IMR-90 (cell line): ENCODE measurements at regions not wholly inside any gene's neighbourhood (a gene's known extent, or its start where the extent isn't known, plus 50 kb on each side); places are given as distances from the start of the nearest gene placed in this dataset.

Source experiments
- ATAC-seq: fragments of 200-7000 bp; cut with Tn5 transposase; 2 replicates; pipeline ENCODE4 v1.9.1; 2020; ENCODE audit warnings: low read depth, mild to moderate bottlenecking, moderate library complexity
- BruUV-seq: library from RNA; stranded (reverse); fragments of 400-500 nt; replicated peaks from 2 replicates; lab custom pipeline; 2021; lab: Mats Ljungman, UMichigan
- CTCF ChIA-PET: fragments of 300-600 bp; formaldehyde crosslinking; extraction: SDS; loops from one replicate; lab custom pipeline; 2021; ENCODE audit warnings: antibody characterized with exemption; lab: Yijun Ruan, JAX
- POLR2A ChIA-PET: fragments of 300-600 bp; sonication (Branson Sonifier 250); formaldehyde crosslinking; loops from one replicate; lab custom pipeline; 2022; ENCODE audit warnings: antibody characterized with exemption; ENCODE audit not compliant: unreplicated experiment; lab: Charles Lee
- DNase-seq: peaks from one replicate; pipeline ENCODE4 v3.0.0; 2013
- H2AFZ ChIP-seq: replicated peaks from 2 replicates; pipeline ENCODE3; 2013; ENCODE audit warnings: low read length, mild to moderate bottlenecking; ENCODE audit not compliant: poor library complexity
- H2AK5ac ChIP-seq: 2 replicates; pipeline ENCODE4 v1.6.1; 2013; ENCODE audit warnings: low read depth, low read length, inconsistent platforms
- H2AK9ac ChIP-seq: replicated peaks from 2 replicates; pipeline ENCODE3; 2013; ENCODE audit warnings: mild to moderate bottlenecking, low read depth, low read length, moderate library complexity; ENCODE audit not compliant: poor library complexity
- H2BK120ac ChIP-seq: 2 replicates; pipeline ENCODE4 v1.6.1; 2013; ENCODE audit warnings: low read depth, low read length, inconsistent platforms
- H2BK15ac ChIP-seq: 3 replicates; pipeline ENCODE4 v1.6.1; 2013; ENCODE audit warnings: low read depth, low read length, inconsistent platforms
- H2BK20ac ChIP-seq: 2 replicates; pipeline ENCODE4 v1.6.1; 2013; ENCODE audit warnings: low read depth, mild to moderate bottlenecking, inconsistent platforms, low read length, moderate library complexity
- H2BK5ac ChIP-seq: 2 replicates; pipeline ENCODE4 v1.6.1; 2013; ENCODE audit warnings: mild to moderate bottlenecking, low read depth, low read length, inconsistent platforms; ENCODE audit not compliant: poor library complexity, severe bottlenecking
- H3K14ac ChIP-seq: replicated peaks from 2 replicates; pipeline ENCODE4 v1.6.1; 2013; ENCODE audit warnings: low read depth, low read length, inconsistent platforms
- H3K18ac ChIP-seq: 2 replicates; pipeline ENCODE4 v1.6.1; 2013; ENCODE audit warnings: low read depth, low read length, control low read depth
- H3K23ac ChIP-seq: 2 replicates; pipeline ENCODE4 v1.6.1; 2013; ENCODE audit warnings: low read depth, low read length, inconsistent platforms
- H3K27ac ChIP-seq: 2 replicates; pipeline ENCODE4 v1.5.1; 2013; ENCODE audit warnings: mild to moderate bottlenecking, control low read depth, low read length; ENCODE audit not compliant: insufficient read depth
- H3K27me3 ChIP-seq: 2 replicates; pipeline ENCODE4 v1.6.1; 2013; ENCODE audit warnings: low read length; ENCODE audit not compliant: control insufficient read depth, insufficient read depth
- H3K36me3 ChIP-seq: 2 replicates; pipeline ENCODE4 v1.6.1; 2013; ENCODE audit warnings: low read length, mixed read lengths; ENCODE audit not compliant: control insufficient read depth, insufficient read depth
- H3K4ac ChIP-seq: 2 replicates; pipeline ENCODE4 v1.6.1; 2013; ENCODE audit warnings: low read depth, low read length, inconsistent platforms
- H3K4me1 ChIP-seq: 2 replicates; pipeline ENCODE4 v1.6.1; 2013; ENCODE audit warnings: low read length, mixed read lengths; ENCODE audit not compliant: control insufficient read depth, insufficient read depth
- H3K4me2 ChIP-seq: 2 replicates; pipeline ENCODE4 v1.6.1; 2013; ENCODE audit warnings: low read depth, mild to moderate bottlenecking, control low read depth, low read length, moderate library complexity
- H3K4me3 ChIP-seq: 2 replicates; pipeline ENCODE4 v1.5.1; 2013; ENCODE audit warnings: low read depth, mild to moderate bottlenecking, control low read depth, low read length, moderate library complexity; ENCODE audit not compliant: insufficient read depth
- H3K56ac ChIP-seq: 2 replicates; pipeline ENCODE4 v1.6.1; 2013; ENCODE audit warnings: low read length, inconsistent platforms; ENCODE audit not compliant: insufficient read depth; ENCODE audit errors: extremely low read depth
- H3K79me1 ChIP-seq, 2 experiments: 2 replicates each; pipeline ENCODE4 v1.6.1; 2013; ENCODE audit warnings: low read length in 2 of 2, inconsistent platforms in 1 of 2, low read depth in 1 of 2
- H3K9ac ChIP-seq: 2 replicates; pipeline ENCODE4 v1.6.1; 2013; ENCODE audit warnings: low read depth, low read length, control low read depth
- H3K9me1 ChIP-seq: 2 replicates; pipeline ENCODE4 v1.6.1; 2013; ENCODE audit warnings: low read length, inconsistent platforms; ENCODE audit not compliant: insufficient read depth
- H3K9me3 ChIP-seq: 2 replicates; pipeline ENCODE4 v1.6.1; 2013; ENCODE audit warnings: low read length; ENCODE audit not compliant: control insufficient read depth, insufficient read depth
- H4K20me1 ChIP-seq: 2 replicates; pipeline ENCODE4 v1.6.1; 2013; ENCODE audit warnings: low read length, inconsistent platforms; ENCODE audit not compliant: insufficient read depth
- H4K5ac ChIP-seq: 2 replicates; pipeline ENCODE4 v1.6.1; 2013; ENCODE audit warnings: mild to moderate bottlenecking, low read depth, low read length, control low read depth
- H4K8ac ChIP-seq, 2 experiments: 2 replicates each; pipeline ENCODE4 v1.6.1; 2013; ENCODE audit warnings: low read depth in 2 of 2, low read length in 2 of 2, control low read depth in 1 of 2, inconsistent platforms in 1 of 2
- H4K91ac ChIP-seq: 2 replicates; pipeline ENCODE4 v1.6.1; 2013; ENCODE audit warnings: low read depth, low read length, inconsistent platforms; ENCODE audit not compliant: insufficient read depth
- BHLHE40 ChIP-seq: fragments of 150-350 bp; IDR thresholded peaks from 2 replicates; pipeline ENCODE4 v1.6.1; 2016; ENCODE audit warnings: mild to moderate bottlenecking, low read depth, low read length
- CEBPB ChIP-seq: IDR thresholded peaks from 2 replicates; pipeline ENCODE4 v1.6.1; 2012; ENCODE audit warnings: low read depth, low read length, improper control_type of control experiment
- CHD1 ChIP-seq: IDR thresholded peaks from 2 replicates; pipeline ENCODE4 v1.6.1; 2012; ENCODE audit warnings: low read depth, low read length, improper control_type of control experiment
- CTCF ChIP-seq: conservative IDR thresholded peaks from 2 replicates; pipeline ENCODE4 v1.5.1; 2012; ENCODE audit warnings: mild to moderate bottlenecking, low read depth, low read length, improper control_type of control experiment
- ELK1 ChIP-seq: fragments of 150-350 bp; IDR thresholded peaks from 2 replicates; pipeline ENCODE4 v1.6.1; 2016; ENCODE audit warnings: low read depth, mild to moderate bottlenecking, low read length, moderate library complexity, borderline replicate concordance
- FOS ChIP-seq: fragments of 150-350 bp; IDR thresholded peaks from 2 replicates; pipeline ENCODE4 v1.6.1; 2016; ENCODE audit warnings: low read depth, low read length
- MAFK ChIP-seq: IDR thresholded peaks from 2 replicates; pipeline ENCODE4 v1.6.1; 2012; ENCODE audit warnings: low read depth, low read length, improper control_type of control experiment
- MAZ ChIP-seq: IDR thresholded peaks from 2 replicates; pipeline ENCODE4 v1.6.1; 2012; ENCODE audit warnings: low read depth, mild to moderate bottlenecking, low read length, improper control_type of control experiment, moderate library complexity, borderline replicate concordance
- MXI1 ChIP-seq: IDR thresholded peaks from 2 replicates; pipeline ENCODE4 v1.6.1; 2012; ENCODE audit warnings: low read depth, mild to moderate bottlenecking, low read length, moderate library complexity, borderline replicate concordance
- POLR2A ChIP-seq: IDR thresholded peaks from 2 replicates; pipeline ENCODE4 v1.6.1; 2012; ENCODE audit warnings: mild to moderate bottlenecking, low read depth, low read length
- RCOR1 ChIP-seq: IDR thresholded peaks from 2 replicates; pipeline ENCODE4 v1.6.1; 2012; ENCODE audit warnings: mild to moderate bottlenecking, low read length, improper control_type of control experiment; ENCODE audit not compliant: insufficient replicate concordance
- RFX5 ChIP-seq: IDR thresholded peaks from 2 replicates; pipeline ENCODE4 v1.8.0; 2012; ENCODE audit warnings: low read depth, mild to moderate bottlenecking, low read length, moderate library complexity
- SMC3 ChIP-seq: fragments of 150-350 bp; IDR thresholded peaks from 2 replicates; pipeline ENCODE4 v1.6.1; 2016; ENCODE audit warnings: low read depth, mild to moderate bottlenecking, antibody characterized with exemption, low read length, moderate library complexity
- USF2 ChIP-seq: fragments of 150-350 bp; IDR thresholded peaks from 2 replicates; pipeline ENCODE4 v1.6.1; 2017; ENCODE audit warnings: mild to moderate bottlenecking, antibody characterized with exemption, low read length, low read depth
- WGBS, 2 experiments: methylation state at CpG; one replicate each; pipeline versions ENCODE4 v1.1.5 to v1.1.7; 2013; ENCODE audit warnings: missing lambda C conversion rate in 2 of 2; ENCODE audit not compliant: insufficient read length in 1 of 2; ENCODE audit errors: extremely low coverage in 2 of 2; 5-methylcytosine and 5-hydroxymethylcytosine counted together
- dilution Hi-C: fragments of 300-500 bp; cut with HindIII; formaldehyde crosslinking; loops from one replicate; pipeline ENCODE4 v1.14.3; 2018; ENCODE audit warnings: low sequenced_read_pairs; ENCODE audit not compliant: unreplicated experiment
- in situ Hi-C: fragments of 300-500 bp; cut with MboI; formaldehyde crosslinking; loops from 3 replicates; pipeline ENCODE4 v1.14.3; 2019; ENCODE audit warnings: low sequenced_read_pairs, inconsistent platforms, mixed read lengths
- intact Hi-C: fragments of 100-400 bp; cut with micrococcal nuclease; formaldehyde crosslinking; loops from 2 replicates; pipeline ENCODE4 v1.10.0; 2022

DNA sequence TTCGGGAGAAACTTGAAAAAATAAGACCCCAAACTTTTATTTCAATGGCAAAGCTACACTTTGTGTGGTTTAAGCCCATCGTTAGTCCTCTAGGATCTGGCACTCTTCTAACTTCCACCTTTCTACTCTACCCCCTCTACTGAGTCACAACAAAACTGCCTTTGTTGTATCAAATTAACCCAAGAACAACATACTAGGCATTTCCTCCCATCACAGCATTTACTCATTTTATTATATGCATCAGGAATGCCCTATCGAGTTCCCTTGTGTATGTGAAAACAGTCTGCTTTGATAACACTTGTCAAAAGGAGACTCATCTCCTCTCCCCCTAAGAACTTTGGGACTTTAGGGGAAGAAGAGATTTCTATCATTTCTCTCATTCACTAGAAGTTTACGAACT is 158.9 kb upstream of the FREM1 start:
- ChIA-PET CTCF (no interaction called here), POLR2A (no interaction called here)
- Histone ChIP-seq H3K4me2 (no peak overlapping the region), H2BK20ac (no peak overlapping the region), H3K9me3 (no peaks in the 10 kb centered on the region), H3K79me1 (no peaks in the 10 kb centered on the region), H3K4me3 (no peak overlapping the region), H3K36me3 (no peaks in the 10 kb centered on the region), H2BK5ac (no peak overlapping the region), H3K56ac (no peak overlapping the region), H4K8ac (no peak overlapping the region), H3K18ac (no peak overlapping the region), H4K20me1 (no peaks in the 10 kb centered on the region), H3K27ac (no peak overlapping the region), H2BK15ac (no peak overlapping the region), H4K91ac (no peak overlapping the region), H3K27me3 (no peaks in the 10 kb centered on the region), H3K23ac (no peak overlapping the region), H3K9me1 (no peaks in the 10 kb centered on the region), H4K5ac (no peak overlapping the region), H2AK9ac (no peak overlapping the region), H2AFZ (no peak overlapping the region), H3K9ac (no peak overlapping the region), H3K4ac (no peak overlapping the region), H2BK120ac (no peak overlapping the region), H3K14ac (no peak overlapping the region), H2AK5ac (no peak overlapping the region), H3K4me1 (no peaks in the 10 kb centered on the region)
- ATAC-seq (no peak), DNase-seq (no peak)
- WGBS, 2 experiments = 88% methylated on average over 1 of the region's 4 CpGs; no CpG with 5 or more reads in 1 of the 2 experiments
- dilution Hi-C loops = no loop called here
- in situ Hi-C loops = no loop called here
- no peak for TF ChIP-seq MXI1
- no peak for TF ChIP-seq RFX5
- no peak for TF ChIP-seq RCOR1
- no peak for TF ChIP-seq MAZ
- no peak for TF ChIP-seq CEBPB
- TF ChIP-seq USF2 = no peak
- TF ChIP-seq CHD1 = no peak
- no peak for TF ChIP-seq SMC3
- no peak for TF ChIP-seq FOS
- no peak for TF ChIP-seq CTCF
- no peak for TF ChIP-seq POLR2A
- no peak for TF ChIP-seq BHLHE40
- no peak for TF ChIP-seq MAFK
- TF ChIP-seq ELK1 = no peak
- no TSS peak for BruUV-seq
- intact Hi-C loops = no loop called here
